ENCODE measurements at regions not wholly inside any gene's neighbourhood (a gene's known extent, or its start where the extent isn't known, plus 50 kb on each side); places are given as distances from the start of the nearest gene placed in this dataset.

- TF ChIP-seq CTCF (IDR thresholded peaks at IDR 0.05) (no peak), EP300 (IDR thresholded peaks at IDR 0.05) (no peak)
Observed at GRCh38 chr20:21609981-21610380, 95.5 kb upstream of the PAX1 start.
